IPS-NIHi7 (cell line): ENCODE measurements at regions not wholly inside any gene's neighbourhood (a gene's known extent, or its start where the extent isn't known, plus 50 kb on each side); places are given as distances from the start of the nearest gene placed in this dataset.
"Not testable (repeated sequence)": the region's sequence is repeated elsewhere in the genome, so short reads cannot be mapped to it uniquely, and the experiment has no call there.

ENCODE experiments used
- DNase-seq: peaks from one replicate; pipeline ENCODE4 v3.0.0; 2012; ENCODE audit warnings: mixed read lengths; ENCODE audit errors: extremely low spot score

DNA sequence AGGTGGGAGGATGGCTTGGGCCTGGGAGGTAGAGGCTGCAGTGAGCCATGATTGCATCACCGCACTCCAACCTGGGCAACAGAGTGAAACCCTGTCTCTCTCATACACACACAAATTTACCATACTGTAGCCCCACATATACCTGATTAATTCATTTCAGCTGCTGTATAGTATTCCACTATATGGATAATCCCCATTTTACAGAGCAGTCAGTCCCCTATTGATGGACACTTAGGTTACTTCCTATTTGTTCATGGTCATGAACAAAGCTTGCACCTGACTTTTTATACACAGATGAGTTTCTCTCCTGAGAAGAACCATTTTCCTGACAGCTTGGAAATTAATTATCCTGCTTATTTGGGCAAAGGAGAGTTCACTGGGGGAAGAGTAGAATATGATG, 59.2 kb downstream of the EMX2 start:
- DNase-seq, result no peak

- DNase-seq, result no peak
These were observed 60.5 kb downstream of the EMX2 start for GRCh38 chr10:117603081-117603480.

DNA sequence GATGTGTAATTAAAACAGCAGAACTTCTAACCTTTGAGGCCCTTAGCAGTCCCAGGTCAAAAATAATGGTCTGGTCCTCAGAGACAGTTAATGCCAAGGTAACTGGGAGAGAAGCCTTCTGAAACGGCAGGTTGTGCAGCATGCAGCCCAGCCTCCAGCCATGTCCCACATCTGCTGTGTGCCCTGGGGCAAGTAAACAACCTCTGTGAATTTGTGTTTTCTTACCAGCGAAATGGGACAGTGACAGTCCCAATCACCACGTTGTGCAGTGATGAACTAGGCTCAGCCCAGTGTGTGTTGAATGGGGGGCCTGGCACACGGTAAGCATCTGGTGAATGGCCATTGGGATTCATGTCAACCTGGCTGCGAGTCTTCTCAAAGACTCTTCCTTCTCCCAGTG, 61.2 kb downstream of the EMX2 start:
- no peak for DNase-seq

DNA sequence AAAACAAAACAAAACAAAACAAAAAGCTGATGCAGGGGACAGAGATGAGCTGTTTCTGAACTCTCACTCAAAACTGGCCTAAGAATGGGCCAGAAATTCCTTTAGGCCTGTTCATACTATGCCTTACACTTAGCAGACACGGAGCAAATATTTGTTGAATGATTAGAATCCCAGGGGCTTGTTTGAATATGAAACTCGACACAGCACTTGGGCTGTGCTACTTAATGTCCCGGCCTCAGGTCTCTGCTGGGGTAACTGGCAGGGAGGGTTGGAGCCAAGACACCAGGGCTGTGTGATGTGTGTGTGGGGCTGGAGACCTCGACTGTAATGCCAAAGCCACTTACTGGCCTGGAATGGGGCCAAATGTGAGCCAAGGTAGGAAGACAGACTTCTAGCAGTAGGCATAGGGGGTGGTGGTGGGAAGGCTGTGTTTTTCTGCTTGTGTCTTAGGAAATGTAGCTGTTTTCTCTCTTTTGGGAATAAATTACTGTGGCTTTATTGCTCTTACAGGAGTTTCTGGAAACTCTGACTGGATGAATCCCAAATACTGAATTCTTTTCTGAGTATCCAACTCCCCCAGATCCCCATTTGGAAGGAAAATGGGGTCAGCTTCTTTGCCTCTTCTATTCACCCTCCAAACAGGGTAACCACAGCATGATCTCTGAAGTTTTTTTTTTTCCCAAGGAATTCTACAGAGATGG, 66.7 kb downstream of the EMX2 start:
- DNase-seq, result no peak

- no peak for DNase-seq
These were observed 67.2 kb downstream of the EMX2 start for GRCh38 chr10:117609796-117610170.

GRCh38 chr10:117610321-117610720, 67.8 kb downstream of the EMX2 start:
- peak; percentile 43 for DNase-seq

- no peak for DNase-seq
These were observed 69.6 kb downstream of the EMX2 start for GRCh38 chr10:117612113-117612512.

GRCh38 chr10:117615649-117616048, 73.1 kb downstream of the EMX2 start:
- DNase-seq, result no peak

- no peak for DNase-seq
These were observed 73.6 kb downstream of the EMX2 start for GRCh38 chr10:117616179-117616578.

GRCh38 chr10:117617086-117617485, 74.5 kb downstream of the EMX2 start:
- no peak for DNase-seq

DNA sequence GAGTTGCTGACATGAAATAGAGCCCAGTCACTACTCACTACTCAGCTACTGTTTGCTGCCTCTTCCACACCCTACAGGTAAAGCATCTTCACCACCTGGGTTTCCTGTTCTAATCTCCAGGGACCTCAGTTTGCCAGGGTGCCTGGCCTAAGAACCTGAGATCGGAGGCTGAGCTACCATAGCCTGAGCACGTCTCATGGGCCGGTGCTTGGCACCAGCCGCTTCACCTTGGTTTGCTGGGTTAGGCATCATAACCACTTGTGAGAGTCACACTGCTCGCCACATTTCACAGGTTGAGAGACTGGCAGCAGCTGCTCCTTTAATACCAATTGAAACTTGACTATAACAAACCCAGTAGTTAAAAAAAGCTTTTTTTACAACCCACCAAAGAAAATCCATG, 75.1 kb downstream of the EMX2 start:
- DNase-seq, result no peak

DNA sequence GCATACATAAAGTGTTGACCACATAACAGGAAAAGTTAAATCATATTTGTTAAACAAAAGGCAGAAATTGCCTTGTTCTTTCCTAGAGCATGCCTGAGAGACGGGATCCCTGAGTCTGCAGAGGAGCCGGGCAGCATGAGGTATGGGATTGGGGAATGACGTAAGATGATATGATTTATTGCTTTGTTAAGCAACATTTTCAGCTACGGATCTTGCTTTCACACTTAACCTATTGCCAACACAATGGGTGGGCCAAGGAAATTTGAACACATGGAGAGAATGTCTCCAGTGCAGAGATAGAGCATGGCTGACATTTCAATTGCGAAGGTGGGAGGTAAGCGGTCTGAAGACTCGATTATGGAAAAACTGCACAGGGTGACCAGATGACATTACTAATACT, 76.7 kb downstream of the EMX2 start:
- no peak for DNase-seq

GRCh38 chr10:117619707-117620405, 77.3 kb downstream of the EMX2 start:
- no peak for DNase-seq

DNA sequence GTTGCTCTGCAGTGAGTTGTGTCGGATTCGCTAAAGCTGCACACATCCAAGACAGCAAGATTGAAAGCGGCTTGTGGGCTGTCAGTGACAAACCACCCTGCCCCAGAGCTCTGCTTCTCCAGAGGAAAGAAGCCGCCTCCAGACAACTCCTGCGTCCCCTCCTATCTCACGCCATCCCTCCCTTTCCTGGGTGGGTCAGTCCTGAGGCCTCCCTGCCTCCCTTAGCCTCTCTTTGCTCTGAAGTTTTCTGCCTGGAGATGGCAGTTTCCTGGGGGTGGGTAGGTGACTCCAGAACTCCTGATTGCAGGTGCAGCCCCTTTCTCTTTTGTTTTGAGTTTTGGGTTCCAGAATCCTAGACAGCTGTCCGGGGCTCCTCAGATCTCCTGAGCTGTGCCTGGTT, 78.7 kb downstream of the EMX2 start:
- no peak for DNase-seq

DNA sequence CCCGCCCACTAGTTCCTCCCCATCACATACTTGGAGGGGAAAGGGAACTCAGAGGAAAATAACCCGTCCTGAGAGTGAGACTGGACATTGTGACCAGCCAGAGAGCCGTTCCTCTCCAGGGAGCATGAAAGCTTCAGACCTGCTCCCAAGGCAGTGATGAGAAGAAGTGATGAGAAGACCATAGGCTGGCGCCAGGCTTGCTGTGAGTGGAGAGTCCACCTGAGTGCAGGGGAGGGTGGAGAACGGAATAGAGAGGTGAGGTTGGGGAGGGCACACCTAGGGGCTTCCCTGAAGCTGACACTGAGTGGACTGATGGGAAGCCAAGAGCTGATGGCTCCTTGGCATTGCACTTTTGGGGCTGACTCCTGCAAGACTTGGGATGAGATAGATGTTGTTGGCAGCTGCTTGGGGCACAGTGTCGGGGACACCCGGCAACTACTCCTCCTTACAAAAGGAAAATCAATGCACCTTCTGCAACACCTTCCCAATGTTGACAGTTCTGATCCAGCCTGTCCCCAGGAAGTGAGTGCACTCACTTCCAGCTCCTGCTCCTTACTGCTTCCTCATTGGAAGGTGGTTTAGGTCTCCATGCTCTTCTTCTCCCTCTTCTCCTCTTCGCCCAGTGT, 79.4 kb downstream of the EMX2 start:
- DNase-seq, result no peak

GRCh38 chr10:117622471-117623184, 80.1 kb downstream of the EMX2 start:
- DNase-seq, result no peak

DNA sequence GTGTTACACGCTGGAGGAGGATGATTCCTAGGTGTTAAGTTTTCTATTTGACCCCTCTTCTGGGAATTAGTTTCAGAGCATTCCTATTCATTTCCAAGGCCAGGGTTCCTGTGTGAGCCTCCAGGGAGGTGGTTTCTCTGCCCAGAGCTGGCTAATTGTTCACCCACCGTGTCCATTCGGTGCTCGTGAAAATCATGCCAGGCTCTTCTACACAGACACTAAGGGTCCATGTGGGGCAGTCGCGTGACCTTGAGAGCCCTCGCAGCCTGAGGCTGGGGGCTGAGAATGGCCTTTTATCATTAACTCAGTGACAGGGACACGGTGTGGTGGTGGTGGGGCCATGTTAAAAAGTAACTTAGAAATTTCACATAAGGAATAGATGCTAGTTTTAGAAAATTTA, 83.7 kb downstream of the EMX2 start:
- DNase-seq, result no peak

- no peak for DNase-seq
These were observed 85.0 kb downstream of the EMX2 start for GRCh38 chr10:117627561-117627960.

GRCh38 chr10:117629717-117630116, 87.2 kb downstream of the EMX2 start:
- DNase-seq, result not testable (repeated sequence)

GRCh38 chr10:117631276-117632145, 89.0 kb downstream of the EMX2 start:
- no peak for DNase-seq

GRCh38 chr10:117632406-117632805, 89.9 kb downstream of the EMX2 start:
- no peak for DNase-seq

- no peak for DNase-seq
These were observed 93.3 kb downstream of the EMX2 start for GRCh38 chr10:117635826-117636225.
